ENCODE measurements at regions not wholly inside any gene's neighbourhood (a gene's known extent, or its start where the extent isn't known, plus 50 kb on each side); places are given as distances from the start of the nearest gene placed in this dataset.

DNA sequence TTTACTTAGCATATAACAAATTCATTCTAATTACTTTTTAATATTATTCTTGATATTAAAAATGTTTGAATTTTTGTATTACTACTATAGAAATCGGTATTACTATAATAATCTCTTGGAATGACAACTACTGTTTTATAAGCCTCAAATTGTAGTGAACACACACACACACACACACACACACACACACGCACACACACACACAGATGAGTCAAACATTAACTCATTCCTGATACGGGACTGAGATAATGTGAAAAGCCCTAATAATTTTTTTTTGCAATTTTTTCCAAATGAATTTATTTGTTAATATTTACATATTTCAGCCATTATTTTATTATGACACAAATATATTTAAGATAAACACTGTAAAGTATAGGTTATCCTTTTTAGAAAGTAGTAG lies 951.2 kb upstream of the PHF14 start:
- Histone ChIP-seq H2AFZ (no peak overlapping the region), H3K4me3 (no peak overlapping the region), H4K20me1 (ENCODE audit: insufficient read depth, poor library complexity, severe bottlenecking) (no peaks in the 10 kb centered on the region), H3K4me1 (ENCODE audit: insufficient read depth) (no peaks in the 10 kb centered on the region), H3K9me3 (ENCODE audit: low read depth) (no peaks in the 10 kb centered on the region), H3K79me2 (no peaks in the 10 kb centered on the region), H3K27ac (no peak overlapping the region), H3K9me2 (replicated peaks; ENCODE audit: insufficient read depth) (no peaks in the 10 kb centered on the region), H3K4me2 (no peak overlapping the region), H3K27me3 (no peaks in the 10 kb centered on the region), H3K36me3 (replicated peaks; ENCODE audit: insufficient read depth, low read depth) (no peaks in the 10 kb centered on the region)
- 68% methylated on average over 3 of the region's 3 CpGs for WGBS (ENCODE audit: low lambda C conversion rate, missing lambda C conversion rate)
- no peak for DNase-seq (ENCODE audit: low spot score)
- no peak for TF ChIP-seq EZH2 (IDR thresholded peaks at IDR 0.05; ENCODE audit: borderline replicate concordance)
- TF ChIP-seq, protein P1, sequence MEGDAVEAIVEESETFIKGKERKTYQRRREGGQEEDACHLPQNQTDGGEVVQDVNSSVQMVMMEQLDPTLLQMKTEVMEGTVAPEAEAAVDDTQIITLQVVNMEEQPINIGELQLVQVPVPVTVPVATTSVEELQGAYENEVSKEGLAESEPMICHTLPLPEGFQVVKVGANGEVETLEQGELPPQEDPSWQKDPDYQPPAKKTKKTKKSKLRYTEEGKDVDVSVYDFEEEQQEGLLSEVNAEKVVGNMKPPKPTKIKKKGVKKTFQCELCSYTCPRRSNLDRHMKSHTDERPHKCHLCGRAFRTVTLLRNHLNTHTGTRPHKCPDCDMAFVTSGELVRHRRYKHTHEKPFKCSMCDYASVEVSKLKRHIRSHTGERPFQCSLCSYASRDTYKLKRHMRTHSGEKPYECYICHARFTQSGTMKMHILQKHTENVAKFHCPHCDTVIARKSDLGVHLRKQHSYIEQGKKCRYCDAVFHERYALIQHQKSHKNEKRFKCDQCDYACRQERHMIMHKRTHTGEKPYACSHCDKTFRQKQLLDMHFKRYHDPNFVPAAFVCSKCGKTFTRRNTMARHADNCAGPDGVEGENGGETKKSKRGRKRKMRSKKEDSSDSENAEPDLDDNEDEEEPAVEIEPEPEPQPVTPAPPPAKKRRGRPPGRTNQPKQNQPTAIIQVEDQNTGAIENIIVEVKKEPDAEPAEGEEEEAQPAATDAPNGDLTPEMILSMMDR (IDR thresholded peaks at IDR 0.05; ENCODE audit: poor library complexity) = no peak

DNA sequence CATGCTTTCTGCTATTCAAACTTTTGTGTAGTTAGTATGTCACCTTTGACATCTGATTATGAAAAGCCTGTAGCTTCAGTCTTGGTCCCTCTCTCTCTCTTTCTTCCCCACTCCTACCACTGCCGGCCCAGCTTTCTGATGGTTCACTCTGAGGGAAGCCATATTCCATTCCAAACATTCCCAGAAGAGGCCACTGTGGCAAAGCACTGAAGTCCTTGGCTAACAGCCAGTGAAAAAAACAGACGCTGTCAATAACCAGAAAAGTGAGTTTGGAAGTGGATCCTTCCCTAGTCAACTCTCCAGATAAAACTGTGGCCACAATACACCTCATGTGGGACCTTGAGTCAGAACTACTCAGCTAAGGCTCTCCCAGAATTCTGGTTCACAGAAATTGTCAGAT lies 950.7 kb upstream of the PHF14 start:
- Histone ChIP-seq H3K27ac (no peak overlapping the region), H3K36me3 (replicated peaks; ENCODE audit: insufficient read depth, low read depth) (no peaks in the 10 kb centered on the region), H3K9me2 (replicated peaks; ENCODE audit: insufficient read depth) (no peaks in the 10 kb centered on the region), H3K79me2 (no peaks in the 10 kb centered on the region), H3K4me3 (no peak overlapping the region), H3K4me1 (ENCODE audit: insufficient read depth) (no peaks in the 10 kb centered on the region), H3K9me3 (ENCODE audit: low read depth) (no peaks in the 10 kb centered on the region), H3K27me3 (no peaks in the 10 kb centered on the region), H4K20me1 (ENCODE audit: insufficient read depth, poor library complexity, severe bottlenecking) (no peaks in the 10 kb centered on the region), H3K4me2 (no peak overlapping the region), H2AFZ (no peak overlapping the region)
- peak; percentile 67 for DNase-seq (ENCODE audit: low spot score)
- TF ChIP-seq EZH2phosphoT487 (IDR thresholded peaks at IDR 0.05; ENCODE audit: low read depth, severe bottlenecking, unreplicated experiment) = no peak
- TF ChIP-seq, protein P1 (IDR thresholded peaks at IDR 0.05; ENCODE audit: poor library complexity) = peak; percentile 40
- no peak for TF ChIP-seq EZH2 (IDR thresholded peaks at IDR 0.05; ENCODE audit: borderline replicate concordance)
- 21% methylated on average over 2 of the region's 2 CpGs for WGBS (ENCODE audit: low lambda C conversion rate, missing lambda C conversion rate)

GRCh38 chr7:10034843-10035556 lies 938.7 kb upstream of the PHF14 start:
- H2AFZ ChIP-seq = no peak overlapping the region
- no peaks in the 10 kb centered on the region for H3K36me3 ChIP-seq (replicated peaks; ENCODE audit: insufficient read depth, low read depth)
- no peaks in the 10 kb centered on the region for H3K9me3 ChIP-seq (ENCODE audit: low read depth)
- WGBS (ENCODE audit: low lambda C conversion rate, missing lambda C conversion rate) = 83% methylated on average over 5 of the region's 5 CpGs
- no peak for DNase-seq (ENCODE audit: low spot score)
- no peaks in the 10 kb centered on the region for H3K79me2 ChIP-seq
- no peaks in the 10 kb centered on the region for H4K20me1 ChIP-seq (ENCODE audit: insufficient read depth, poor library complexity, severe bottlenecking)
- H3K9me2 ChIP-seq (replicated peaks; ENCODE audit: insufficient read depth) = no peaks in the 10 kb centered on the region
- no peaks in the 10 kb centered on the region for H3K27me3 ChIP-seq
- H3K4me2 ChIP-seq = no peak overlapping the region
- TF ChIP-seq EZH2phosphoT487 (IDR thresholded peaks at IDR 0.05; ENCODE audit: low read depth, severe bottlenecking, unreplicated experiment) (no peak), EZH2 (IDR thresholded peaks at IDR 0.05; ENCODE audit: borderline replicate concordance) (no peak)
- TF ChIP-seq, protein P1 (IDR thresholded peaks at IDR 0.05; ENCODE audit: poor library complexity) = no peak
- H3K27ac ChIP-seq = no peak overlapping the region
- no peak overlapping the region for H3K4me3 ChIP-seq
- no peaks in the 10 kb centered on the region for H3K4me1 ChIP-seq (ENCODE audit: insufficient read depth)

All from hepatocyte (in vitro differentiated cells).